ENCODE measurements at regions not wholly inside any gene's neighbourhood (a gene's known extent, or its start where the extent isn't known, plus 50 kb on each side); places are given as distances from the start of the nearest gene placed in this dataset.

- Histone ChIP-seq H3K4me3 (ENCODE audit: low read length) (no peak overlapping the region), H3K4me1 (ENCODE audit: control insufficient read depth in 2 of 2, insufficient read depth in 2 of 2, low read length in 2 of 2) (no peaks in the 10 kb centered on the region), H3K36me3 (ENCODE audit: control insufficient read depth in 2 of 3, insufficient read depth in 3 of 3, low read length in 3 of 3) (no peaks in the 10 kb centered on the region), H3K27ac (ENCODE audit: low read depth, low read length) (no peak overlapping the region), H3K27me3 (ENCODE audit: control insufficient read depth in 2 of 2, insufficient read depth in 2 of 2, low read length in 2 of 2) (no peaks in the 10 kb centered on the region), H3K9me3 (ENCODE audit: control insufficient read depth in 2 of 3, low read length in 3 of 3) (no peaks in the 10 kb centered on the region)
- no peaks in the 10 kb centered on the region for H3K36me3 Mint-ChIP-seq
- H3K27me3 Mint-ChIP-seq = no peaks in the 10 kb centered on the region
- no peak overlapping the region for H3K4me3 Mint-ChIP-seq
- ChIA-PET CTCF (no interaction called here), POLR2A (no interaction called here)
- no peak for ATAC-seq
- intact Hi-C loops (cut with micrococcal nuclease) = no loop called here
- no peak overlapping the region for H3K27ac Mint-ChIP-seq
- no peaks in the 10 kb centered on the region for H3K4me1 Mint-ChIP-seq
- no peak for DNase-seq
- peaks cover 0 to 16% (median 2%) of the 10 kb centered on the region in 11 donors for H3K9me3 Mint-ChIP-seq
Measured at GRCh38 chr4:57905965-57906364, 795.8 kb upstream of the IGFBP7 start.

- ChIA-PET CTCF (interaction anchor here (0.6 kb wide), 1 partner anchor 190 kb away, joined by 3 read pairs; no protein-coding TSS in a partner anchor), POLR2A (no interaction called here)
- no peaks in the 10 kb centered on the region for H3K27me3 ChIP-seq (ENCODE audit: control insufficient read depth in 2 of 2, insufficient read depth in 2 of 2, low read length in 2 of 2)
- ATAC-seq (no peak), DNase-seq (no peak)
- H3K27ac ChIP-seq (ENCODE audit: low read depth, low read length) = no peak overlapping the region
- H3K27ac Mint-ChIP-seq = no peak overlapping the region
- no peaks in the 10 kb centered on the region for H3K36me3 Mint-ChIP-seq
- no peaks in the 10 kb centered on the region for H3K36me3 ChIP-seq (ENCODE audit: control insufficient read depth in 2 of 3, insufficient read depth in 3 of 3, low read length in 3 of 3)
- H3K9me3 Mint-ChIP-seq = peaks cover 0 to 27% (median 2%) of the 10 kb centered on the region in 11 donors
- no peaks in the 10 kb centered on the region for H3K4me1 Mint-ChIP-seq
- no peaks in the 10 kb centered on the region for H3K9me3 ChIP-seq (ENCODE audit: control insufficient read depth in 2 of 3, low read length in 3 of 3)
- no peaks in the 10 kb centered on the region for H3K4me1 ChIP-seq (ENCODE audit: control insufficient read depth in 2 of 2, insufficient read depth in 2 of 2, low read length in 2 of 2)
- H3K4me3 Mint-ChIP-seq = no peak overlapping the region
- H3K4me3 ChIP-seq (ENCODE audit: low read length) = no peak overlapping the region
- intact Hi-C loops (cut with micrococcal nuclease) = no loop called here
- H3K27me3 Mint-ChIP-seq = no peaks in the 10 kb centered on the region
Measured at GRCh38 chr4:57877047-57877458, 766.9 kb upstream of the IGFBP7 start.

- no peak for ATAC-seq
- no peaks in the 10 kb centered on the region for H3K4me1 ChIP-seq (ENCODE audit: control insufficient read depth in 2 of 2, insufficient read depth in 2 of 2, low read length in 2 of 2)
- no peaks in the 10 kb centered on the region for H3K27me3 ChIP-seq (ENCODE audit: control insufficient read depth in 2 of 2, insufficient read depth in 2 of 2, low read length in 2 of 2)
- H3K9me3 ChIP-seq (ENCODE audit: control insufficient read depth in 2 of 3, low read length in 3 of 3) = no peaks in the 10 kb centered on the region
- no peaks in the 10 kb centered on the region for H3K36me3 ChIP-seq (ENCODE audit: control insufficient read depth in 2 of 3, insufficient read depth in 3 of 3, low read length in 3 of 3)
- CTCF ChIA-PET = no interaction called here
- no peak overlapping the region for H3K27ac Mint-ChIP-seq
- no peak overlapping the region for H3K4me3 Mint-ChIP-seq
- H3K9me3 Mint-ChIP-seq = peaks cover 0 to 21% (median 2%) of the 10 kb centered on the region in 11 donors
- no peaks in the 10 kb centered on the region for H3K4me1 Mint-ChIP-seq
- no peaks in the 10 kb centered on the region for H3K36me3 Mint-ChIP-seq
- POLR2A ChIA-PET = no interaction called here
- intact Hi-C loops (cut with micrococcal nuclease) = no loop called here
- H3K4me3 ChIP-seq (ENCODE audit: low read length) = no peak overlapping the region
- no peaks in the 10 kb centered on the region for H3K27me3 Mint-ChIP-seq
- H3K27ac ChIP-seq (ENCODE audit: low read depth, low read length) = no peak overlapping the region
- DNase-seq = no peak
Measured at GRCh38 chr4:57875829-57876392, 765.7 kb upstream of the IGFBP7 start.

- no peak for DNase-seq
- Histone ChIP-seq H3K27ac (ENCODE audit: low read depth, low read length) (no peak overlapping the region), H3K36me3 (ENCODE audit: control insufficient read depth in 2 of 3, insufficient read depth in 3 of 3, low read length in 3 of 3) (no peaks in the 10 kb centered on the region), H3K4me1 (ENCODE audit: control insufficient read depth in 2 of 2, insufficient read depth in 2 of 2, low read length in 2 of 2) (no peaks in the 10 kb centered on the region), H3K4me3 (ENCODE audit: low read length) (no peak overlapping the region), H3K27me3 (ENCODE audit: control insufficient read depth in 2 of 2, insufficient read depth in 2 of 2, low read length in 2 of 2) (no peaks in the 10 kb centered on the region), H3K9me3 (ENCODE audit: control insufficient read depth in 2 of 3, low read length in 3 of 3) (no peaks in the 10 kb centered on the region)
- no peaks in the 10 kb centered on the region for H3K27me3 Mint-ChIP-seq
- intact Hi-C loops (cut with micrococcal nuclease) = no loop called here
- H3K27ac Mint-ChIP-seq = no peak overlapping the region
- H3K9me3 Mint-ChIP-seq = peaks cover 0 to 19% (median 0%) of the 10 kb centered on the region in 11 donors
- ChIA-PET POLR2A (no interaction called here), CTCF (no interaction called here)
- no peaks in the 10 kb centered on the region for H3K4me1 Mint-ChIP-seq
- ATAC-seq = no peak
- no peak overlapping the region for H3K4me3 Mint-ChIP-seq
- no peaks in the 10 kb centered on the region for H3K36me3 Mint-ChIP-seq
Measured at GRCh38 chr4:57866468-57867171, 756.4 kb upstream of the IGFBP7 start.

- H3K9me3 Mint-ChIP-seq = peaks cover 0 to 19% (median 0%) of the 10 kb centered on the region in 11 donors
- H3K4me3 ChIP-seq (ENCODE audit: low read length) = no peak overlapping the region
- no peak for ATAC-seq
- H3K36me3 ChIP-seq (ENCODE audit: control insufficient read depth in 2 of 3, insufficient read depth in 3 of 3, low read length in 3 of 3) = no peaks in the 10 kb centered on the region
- intact Hi-C loops (cut with micrococcal nuclease) = no loop called here
- H3K4me1 ChIP-seq (ENCODE audit: control insufficient read depth in 2 of 2, insufficient read depth in 2 of 2, low read length in 2 of 2) = no peaks in the 10 kb centered on the region
- no peak overlapping the region for H3K4me3 Mint-ChIP-seq
- DNase-seq = no peak
- CTCF ChIA-PET = no interaction called here
- POLR2A ChIA-PET = no interaction called here
- no peaks in the 10 kb centered on the region for H3K36me3 Mint-ChIP-seq
- H3K9me3 ChIP-seq (ENCODE audit: control insufficient read depth in 2 of 3, low read length in 3 of 3) = no peaks in the 10 kb centered on the region
- H3K27ac Mint-ChIP-seq = no peak overlapping the region
- H3K27me3 Mint-ChIP-seq = no peaks in the 10 kb centered on the region
- H3K27me3 ChIP-seq (ENCODE audit: control insufficient read depth in 2 of 2, insufficient read depth in 2 of 2, low read length in 2 of 2) = no peaks in the 10 kb centered on the region
- H3K4me1 Mint-ChIP-seq = no peaks in the 10 kb centered on the region
- no peak overlapping the region for H3K27ac ChIP-seq (ENCODE audit: low read depth, low read length)
Measured at GRCh38 chr4:57865264-57865663, 755.1 kb upstream of the IGFBP7 start.

- POLR2A ChIA-PET = no interaction called here
- Histone ChIP-seq H3K4me3 (ENCODE audit: low read length) (no peak overlapping the region), H3K27ac (ENCODE audit: low read depth, low read length) (no peak overlapping the region), H3K36me3 (ENCODE audit: control insufficient read depth in 2 of 3, insufficient read depth in 3 of 3, low read length in 3 of 3) (no peaks in the 10 kb centered on the region), H3K4me1 (ENCODE audit: control insufficient read depth in 2 of 2, insufficient read depth in 2 of 2, low read length in 2 of 2) (no peaks in the 10 kb centered on the region), H3K9me3 (ENCODE audit: control insufficient read depth in 2 of 3, low read length in 3 of 3) (no peaks in the 10 kb centered on the region), H3K27me3 (ENCODE audit: control insufficient read depth in 2 of 2, insufficient read depth in 2 of 2, low read length in 2 of 2) (no peaks in the 10 kb centered on the region)
- no peaks in the 10 kb centered on the region for H3K27me3 Mint-ChIP-seq
- no peak for ATAC-seq
- no peak overlapping the region for H3K27ac Mint-ChIP-seq
- intact Hi-C loops (cut with micrococcal nuclease) = no loop called here
- peaks cover 0 to 6% (median 0%) of the 10 kb centered on the region in 11 donors for H3K9me3 Mint-ChIP-seq
- no peaks in the 10 kb centered on the region for H3K4me1 Mint-ChIP-seq
- no peaks in the 10 kb centered on the region for H3K36me3 Mint-ChIP-seq
- peak overlapping the region in 2 of 10 donors; percentile 22 to 25 for H3K4me3 Mint-ChIP-seq
- CTCF ChIA-PET = no interaction called here
- no peak for DNase-seq
Measured at GRCh38 chr4:57854748-57855147, 744.6 kb upstream of the IGFBP7 start.

GRCh38 chr4:57850141-57850540 lies 740.0 kb upstream of the IGFBP7 start:
- Histone ChIP-seq H3K36me3 (ENCODE audit: control insufficient read depth in 2 of 3, insufficient read depth in 3 of 3, low read length in 3 of 3) (no peaks in the 10 kb centered on the region), H3K4me1 (ENCODE audit: control insufficient read depth in 2 of 2, insufficient read depth in 2 of 2, low read length in 2 of 2) (no peaks in the 10 kb centered on the region), H3K4me3 (ENCODE audit: low read length) (no peak overlapping the region), H3K9me3 (ENCODE audit: control insufficient read depth in 2 of 3, low read length in 3 of 3) (no peaks in the 10 kb centered on the region), H3K27ac (ENCODE audit: low read depth, low read length) (no peak overlapping the region), H3K27me3 (ENCODE audit: control insufficient read depth in 2 of 2, insufficient read depth in 2 of 2, low read length in 2 of 2) (no peaks in the 10 kb centered on the region)
- POLR2A ChIA-PET = no interaction called here
- Mint-ChIP-seq H3K9me3 (peaks cover 0 to 22% (median 3%) of the 10 kb centered on the region in 11 donors), H3K27me3 (no peaks in the 10 kb centered on the region), H3K4me3 (no peak overlapping the region), H3K27ac (no peak overlapping the region), H3K36me3 (no peaks in the 10 kb centered on the region), H3K4me1 (no peaks in the 10 kb centered on the region)
- CTCF ChIA-PET = no interaction called here
- DNase-seq (no peak), ATAC-seq (no peak)
- intact Hi-C loops (cut with micrococcal nuclease) = no loop called here

Measured in naive thymus-derived CD4-positive, alpha-beta T cell (primary cell).